HEK293T (cell line): ENCODE measurements at regions not wholly inside any gene's neighbourhood (a gene's known extent, or its start where the extent isn't known, plus 50 kb on each side); places are given as distances from the start of the nearest gene placed in this dataset.

Experiments
- BHLHE40 ChIP-seq: fragments of 450-650 bp; IDR thresholded peaks from 2 replicates; pipeline ENCODE4 v1.6.1; 2016; ENCODE audit warnings: mild to moderate bottlenecking, moderate library complexity, borderline replicate concordance
- CTBP1 ChIP-seq: fragments of 450-650 bp; IDR thresholded peaks from 2 replicates; pipeline ENCODE4 v1.6.1; 2016; ENCODE audit warnings: borderline replicate concordance
- FOXA1 ChIP-seq: fragments of 450-650 bp; IDR thresholded peaks from 2 replicates; pipeline ENCODE4 v1.6.1; 2016; ENCODE audit warnings: mild to moderate bottlenecking
- FOXK2 ChIP-seq: fragments of 450-650 bp; IDR thresholded peaks from 2 replicates; pipeline ENCODE4 v1.6.1; 2016; ENCODE audit warnings: mild to moderate bottlenecking
- HDGF ChIP-seq: fragments of 450-650 bp; IDR thresholded peaks from 2 replicates; pipeline ENCODE4 v1.6.1; 2017; ENCODE audit warnings: antibody characterized with exemption, borderline replicate concordance
- LEF1 ChIP-seq: fragments of 450-650 bp; IDR thresholded peaks from 2 replicates; pipeline ENCODE4 v1.6.1; 2017; ENCODE audit warnings: mild to moderate bottlenecking, borderline replicate concordance
- ZNF384 ChIP-seq: fragments of 450-650 bp; IDR thresholded peaks from 2 replicates; pipeline ENCODE4 v1.6.1; 2016

- TF ChIP-seq FOXK2, result no peak
- TF ChIP-seq HDGF, result no peak
- no peak for TF ChIP-seq ZNF384
- no peak for TF ChIP-seq BHLHE40
- no peak for TF ChIP-seq FOXA1
- TF ChIP-seq CTBP1, result no peak
- no peak for TF ChIP-seq LEF1
Observed at GRCh38 chr2:57617318-57617717, 429.3 kb upstream of the VRK2 start.
